Esophagus squamous epithelium (tissue), 5 donors: ENCODE measurements at regions not wholly inside any gene's neighbourhood (a gene's known extent, or its start where the extent isn't known, plus 50 kb on each side); places are given as distances from the start of the nearest gene placed in this dataset.

Source experiments
- DNase-seq: peaks from one replicate; lab custom pipeline; 2025; lab: John Stamatoyannopoulos, UW
- H3K27ac ChIP-seq, 4 donors: fragments of 200-600 bp; sonication (generic); one replicate each; pipeline ENCODE4 v1.5.1; 2016 to 2019; ENCODE audit warnings: mild to moderate bottlenecking in 1 of 4
- H3K27me3 ChIP-seq, 4 donors: fragments of 200-600 bp; sonication (generic); 1 replicate in 3 of 4; 2 replicates in 1 of 4; pipeline versions ENCODE4 v1.5.1 to v1.6.0; 2017 to 2021; ENCODE audit warnings: antibody characterized with exemption in 1 of 4
- H3K36me3 ChIP-seq, 3 donors: fragments of 200-600 bp; sonication (generic); one replicate each; pipeline ENCODE4 v1.5.1; 2016 to 2019
- H3K4me1 ChIP-seq, 3 donors: fragments of 200-600 bp; sonication (generic); one replicate each; pipeline ENCODE4 v1.5.1; 2017 to 2019
- H3K4me3 ChIP-seq, 4 donors: fragments of 200-600 bp; sonication (generic); 1 replicate in 3 of 4; 2 replicates in 1 of 4; pipeline ENCODE4 v1.5.1; 2016 to 2019; ENCODE audit warnings: mild to moderate bottlenecking in 2 of 4, moderate library complexity in 1 of 4
- H3K9me3 ChIP-seq, 3 donors: fragments of 200-600 bp; sonication (generic); one replicate each; pipeline ENCODE4 v1.5.1; 2016 to 2019
- POLR2A ChIP-seq, 4 donors: fragments of 450-650 bp; IDR thresholded peaks; one replicate each; pipeline ENCODE4 v1.6.1; 2017; ENCODE audit warnings: antibody characterized with exemption in 4 of 4, mild to moderate bottlenecking in 4 of 4, moderate library complexity in 3 of 4
- WGBS, 2 donors: methylation state at CpG; one replicate each; pipeline ENCODE4 v1.1.5; 2018; 5-methylcytosine and 5-hydroxymethylcytosine counted together
- intact Hi-C: fragments of 100-400 bp; cut with DNase I; formaldehyde crosslinking; loops from one replicate; pipeline ENCODE4 v1.15.0; 2022
- TF ChIP-seq, protein P1 (sequence below), 6 experiments: fragments of 450-650 bp in 4 of 6; fragments of 200-600 bp in 2 of 6; sonication (generic) in 2 of 6; IDR thresholded peaks; one replicate each; pipeline ENCODE4 v1.5.1; 2016 to 2019; ENCODE audit warnings: antibody characterized with exemption in 6 of 6, mild to moderate bottlenecking in 4 of 6, moderate library complexity in 4 of 6
- donor health status: DM: yes; HTN: yes; CAD: no.

DNA sequence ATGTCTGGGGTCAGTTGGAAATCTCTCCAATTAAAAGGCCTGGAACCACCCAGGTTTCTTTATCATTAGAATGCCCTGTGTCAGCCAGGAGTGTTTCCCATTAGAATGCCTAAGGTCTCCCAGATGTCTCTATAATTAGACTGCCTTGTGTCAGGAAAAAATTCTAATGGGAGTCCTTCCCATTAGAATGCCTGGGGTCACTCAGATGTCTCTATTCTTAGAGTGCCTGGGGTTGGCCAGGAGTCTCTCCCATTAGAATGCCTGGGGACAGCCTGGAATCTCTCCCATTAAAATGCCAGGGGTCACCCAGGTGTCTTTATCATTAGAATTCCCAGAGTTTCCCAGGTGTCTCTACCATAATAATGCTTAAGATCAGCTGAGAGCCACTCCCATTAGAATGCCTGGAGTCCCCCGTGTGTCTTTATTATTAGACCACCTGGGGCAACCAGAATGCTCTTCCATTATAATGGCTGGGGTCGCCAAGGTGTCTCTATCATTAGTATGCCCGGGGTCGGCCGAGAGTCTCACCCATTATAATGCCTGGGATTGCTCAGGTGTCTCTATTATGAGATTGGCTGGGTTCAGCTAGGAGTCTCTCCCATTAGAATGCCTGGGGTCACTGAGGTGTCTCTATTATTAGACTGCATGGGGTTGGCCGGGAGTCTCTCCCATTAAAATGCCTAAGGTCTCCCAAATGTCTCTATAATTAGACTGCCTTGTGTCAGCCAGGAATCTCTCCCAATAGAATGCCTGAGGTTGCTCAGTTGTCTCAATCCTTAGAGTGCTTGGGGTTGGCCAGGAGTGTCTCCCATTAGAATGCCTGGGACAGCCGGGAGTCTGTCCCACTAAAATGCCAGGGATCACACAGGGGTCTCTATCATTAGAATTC is 2254.6 kb downstream of the TP53TG3F start:
- H3K27ac ChIP-seq, result no peak overlapping the region
- H3K4me3 ChIP-seq, result no peak overlapping the region
- no peaks in the 10 kb centered on the region for H3K27me3 ChIP-seq
- no peaks in the 10 kb centered on the region for H3K36me3 ChIP-seq
- 79 to 87% methylated on average over 4 to 5 of the region's 7 CpGs for WGBS, 2 donors
- no peak for DNase-seq
- H3K4me1 ChIP-seq, result no peaks in the 10 kb centered on the region
- intact Hi-C loops, result no loop called here
- TF ChIP-seq POLR2A (IDR thresholded peaks at IDR 0.05), result no peak
- TF ChIP-seq, protein P1, sequence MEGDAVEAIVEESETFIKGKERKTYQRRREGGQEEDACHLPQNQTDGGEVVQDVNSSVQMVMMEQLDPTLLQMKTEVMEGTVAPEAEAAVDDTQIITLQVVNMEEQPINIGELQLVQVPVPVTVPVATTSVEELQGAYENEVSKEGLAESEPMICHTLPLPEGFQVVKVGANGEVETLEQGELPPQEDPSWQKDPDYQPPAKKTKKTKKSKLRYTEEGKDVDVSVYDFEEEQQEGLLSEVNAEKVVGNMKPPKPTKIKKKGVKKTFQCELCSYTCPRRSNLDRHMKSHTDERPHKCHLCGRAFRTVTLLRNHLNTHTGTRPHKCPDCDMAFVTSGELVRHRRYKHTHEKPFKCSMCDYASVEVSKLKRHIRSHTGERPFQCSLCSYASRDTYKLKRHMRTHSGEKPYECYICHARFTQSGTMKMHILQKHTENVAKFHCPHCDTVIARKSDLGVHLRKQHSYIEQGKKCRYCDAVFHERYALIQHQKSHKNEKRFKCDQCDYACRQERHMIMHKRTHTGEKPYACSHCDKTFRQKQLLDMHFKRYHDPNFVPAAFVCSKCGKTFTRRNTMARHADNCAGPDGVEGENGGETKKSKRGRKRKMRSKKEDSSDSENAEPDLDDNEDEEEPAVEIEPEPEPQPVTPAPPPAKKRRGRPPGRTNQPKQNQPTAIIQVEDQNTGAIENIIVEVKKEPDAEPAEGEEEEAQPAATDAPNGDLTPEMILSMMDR (IDR thresholded peaks at IDR 0.05), result no peak
- peaks cover 0 to 38% (median 0%) of the 10 kb centered on the region in 3 donors for H3K9me3 ChIP-seq

DNA sequence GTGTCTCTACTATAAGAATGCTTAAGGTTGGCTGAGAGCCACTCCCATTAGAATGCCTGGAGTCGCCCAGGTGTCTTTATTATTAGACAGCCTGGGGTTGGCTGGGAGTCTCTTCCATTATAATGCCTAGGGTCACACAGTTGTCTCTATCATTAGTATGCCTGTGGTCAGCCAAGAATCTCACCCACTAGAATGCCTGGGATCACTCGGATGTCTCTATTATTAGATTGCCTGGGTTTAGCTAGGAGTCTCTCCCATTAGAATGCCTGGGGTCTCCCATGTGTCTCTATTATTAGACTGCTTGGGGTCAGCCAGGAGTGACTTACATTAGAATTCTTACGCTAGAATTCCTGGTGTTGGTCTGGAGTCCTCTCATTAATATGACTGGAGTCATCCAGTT is 2255.3 kb downstream of the TP53TG3F start:
- no peak for TF ChIP-seq POLR2A (IDR thresholded peaks at IDR 0.05)
- TF ChIP-seq, protein P1 (IDR thresholded peaks at IDR 0.05), result no peak
- peaks cover 0 to 38% (median 0%) of the 10 kb centered on the region in 3 donors for H3K9me3 ChIP-seq
- H3K36me3 ChIP-seq, result no peaks in the 10 kb centered on the region

GRCh38 chr16:35724551-35724950 is 2265.1 kb downstream of the TP53TG3F start:
- peaks cover 0 to 63% (median 12%) of the 10 kb centered on the region in 3 donors for H3K9me3 ChIP-seq
- H3K4me3 ChIP-seq, result no peak overlapping the region
- no peaks in the 10 kb centered on the region for H3K36me3 ChIP-seq
- no peak overlapping the region for H3K27ac ChIP-seq
- WGBS, 2 donors, result 0 to 45% methylated on average over 1 to 3 of the region's 3 CpGs
- DNase-seq, result no peak
- no peaks in the 10 kb centered on the region for H3K4me1 ChIP-seq
- intact Hi-C loops, result no loop called here
- no peaks in the 10 kb centered on the region for H3K27me3 ChIP-seq
- TF ChIP-seq, protein P1 (IDR thresholded peaks at IDR 0.05), result no peak
- no peak for TF ChIP-seq POLR2A (IDR thresholded peaks at IDR 0.05)

More for the DNA sequence above, 2255.3 kb downstream of the TP53TG3F start:
- Histone ChIP-seq H3K27me3 (no peaks in the 10 kb centered on the region), H3K4me3 (no peak overlapping the region), H3K27ac (no peak overlapping the region), H3K4me1 (no peaks in the 10 kb centered on the region)
- no peak for DNase-seq
- intact Hi-C loops, result no loop called here
- WGBS, 2 donors, result 52 to 64% methylated on average over 3 of the region's 3 CpGs

DNA sequence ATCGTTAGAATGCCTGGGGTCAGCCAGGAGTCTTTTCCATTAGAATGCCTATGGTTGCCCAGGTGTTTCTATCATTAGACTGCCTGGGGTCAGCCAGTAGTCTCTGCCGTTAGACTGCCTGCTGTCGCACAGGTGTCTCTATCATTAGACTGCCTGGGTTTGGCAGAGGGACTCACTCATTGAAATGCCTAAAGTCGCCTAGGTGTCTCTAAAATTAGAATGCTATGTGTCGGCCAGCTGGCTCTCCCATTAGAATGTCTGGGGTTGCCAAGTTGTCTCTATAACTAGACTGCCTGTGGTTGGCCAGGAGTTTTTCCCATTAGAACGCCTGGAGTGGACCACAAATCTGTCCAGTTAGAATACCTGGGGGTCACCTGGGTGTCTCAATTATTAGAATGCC is 2266.5 kb downstream of the TP53TG3F start:
- WGBS, 2 donors, result 60 to 70% methylated on average over 2 to 4 of the region's 6 CpGs
- H3K9me3 ChIP-seq, result peaks cover 0 to 72% (median 12%) of the 10 kb centered on the region in 3 donors
- H3K27me3 ChIP-seq, result no peaks in the 10 kb centered on the region
- H3K4me1 ChIP-seq, result no peaks in the 10 kb centered on the region
- DNase-seq, result no peak
- no peaks in the 10 kb centered on the region for H3K36me3 ChIP-seq
- intact Hi-C loops, result no loop called here
- TF ChIP-seq, protein P1 (IDR thresholded peaks at IDR 0.05), result no peak
- no peak for TF ChIP-seq POLR2A (IDR thresholded peaks at IDR 0.05)
- no peak overlapping the region for H3K27ac ChIP-seq
- no peak overlapping the region for H3K4me3 ChIP-seq

GRCh38 chr16:35730251-35730650 is 2270.8 kb downstream of the TP53TG3F start:
- Histone ChIP-seq H3K27me3 (no peaks in the 10 kb centered on the region), H3K4me1 (no peaks in the 10 kb centered on the region), H3K9me3 (peaks cover 0 to 39% (median 0%) of the 10 kb centered on the region in 3 donors), H3K36me3 (no peaks in the 10 kb centered on the region), H3K4me3 (no peak overlapping the region), H3K27ac (no peak overlapping the region)
- intact Hi-C loops, result no loop called here
- 49 to 51% methylated on average over 4 to 5 of the region's 5 CpGs for WGBS, 2 donors
- no peak for TF ChIP-seq POLR2A (IDR thresholded peaks at IDR 0.05)
- TF ChIP-seq, protein P1 (IDR thresholded peaks at IDR 0.05), result no peak
- no peak for DNase-seq
